Uterus (tissue), 2 donors: ENCODE measurements at regions not wholly inside any gene's neighbourhood (a gene's known extent, or its start where the extent isn't known, plus 50 kb on each side); places are given as distances from the start of the nearest gene placed in this dataset.

ENCODE experiments used
- CTCF ChIP-seq, 4 experiments: fragments of 200-600 bp in 2 of 4; fragments of 450-650 bp in 2 of 4; sonication (generic) in 2 of 4; IDR thresholded peaks; one replicate each; pipeline ENCODE4 v1.5.1; 2016 to 2019; ENCODE audit warnings: antibody characterized with exemption in 4 of 4, mild to moderate bottlenecking in 2 of 4, moderate library complexity in 1 of 4
- POLR2A ChIP-seq, 2 donors: fragments of 450-650 bp; IDR thresholded peaks; one replicate each; pipeline ENCODE4 v1.6.1; 2016; ENCODE audit warnings: antibody characterized with exemption in 2 of 2, mild to moderate bottlenecking in 1 of 2, moderate library complexity in 1 of 2

DNA sequence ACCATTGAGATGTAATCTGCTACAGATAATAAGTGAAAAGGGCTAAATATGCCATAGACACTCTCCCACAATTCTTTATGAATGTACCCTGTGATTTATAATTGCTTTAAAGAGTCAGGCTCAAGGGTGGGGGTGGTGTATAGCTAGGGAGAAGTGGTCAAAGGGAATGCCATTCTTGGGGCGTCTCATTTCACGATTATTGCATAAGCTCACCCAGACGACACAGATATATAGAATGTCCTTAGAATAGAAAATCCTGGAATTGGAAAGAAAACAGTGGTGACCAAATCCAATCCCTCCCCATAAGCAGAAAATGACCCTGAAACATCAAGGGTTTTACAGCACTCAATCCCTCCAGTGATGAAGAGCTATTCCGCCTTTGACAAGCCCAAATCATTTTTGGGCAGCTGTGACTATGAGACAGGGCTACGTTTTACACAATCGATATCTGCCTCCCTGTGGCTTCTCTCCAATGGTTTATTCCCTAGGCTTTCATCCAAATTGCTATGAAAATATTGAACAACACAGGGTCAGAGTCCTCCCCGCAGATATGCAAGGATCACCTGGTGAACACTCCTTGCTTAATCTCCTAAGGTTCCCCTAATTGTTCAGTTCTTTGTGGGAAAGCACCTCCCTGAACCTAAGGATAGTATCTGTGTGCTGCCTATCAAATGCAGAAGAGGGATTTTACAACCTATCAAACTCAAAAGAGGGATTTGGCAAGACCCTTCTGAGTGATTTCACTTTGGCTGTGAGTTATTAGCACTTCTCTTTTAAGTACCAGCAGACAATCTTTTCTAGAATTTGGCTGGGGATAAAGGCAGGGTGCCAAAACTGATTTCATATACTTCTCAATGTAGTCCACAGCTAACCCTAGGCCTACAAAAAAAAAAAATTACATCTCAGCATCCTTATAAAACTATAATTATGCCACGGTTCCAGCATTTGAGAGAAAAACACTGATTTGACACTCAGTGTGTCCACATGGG is 144.9 kb upstream of the CDH6 start:
- TF ChIP-seq CTCF (IDR thresholded peaks at IDR 0.05) (no peak), POLR2A (IDR thresholded peaks at IDR 0.05) (no peak)
